B cell (primary cell): ENCODE measurements at regions not wholly inside any gene's neighbourhood (a gene's known extent, or its start where the extent isn't known, plus 50 kb on each side); places are given as distances from the start of the nearest gene placed in this dataset.

Experiments used
- ATAC-seq: fragments of 200-7000 bp; cut with Tn5 transposase; one replicate; pipeline ENCODE4 v1.10.0; 2021; ENCODE audit warnings: low read depth, mild to moderate bottlenecking, moderate number of reproducible peaks, moderate library complexity
- CTCF ChIA-PET: fragments of 350-600 bp; sonication (Branson Sonifier 250); formaldehyde crosslinking; loops from one replicate; lab custom pipeline; 2021; ENCODE audit warnings: antibody characterized with exemption, inconsistent platforms; lab: Charles Lee
- POLR2A ChIA-PET: fragments of 350-600 bp; sonication (Branson Sonifier 250); formaldehyde crosslinking; loops from one replicate; lab custom pipeline; 2021; ENCODE audit warnings: antibody characterized with exemption; lab: Charles Lee
- DNase-seq: peaks from one replicate; pipeline ENCODE4 v3.0.0; 2013
- H2AFZ ChIP-seq: 2 replicates; pipeline ENCODE4 v1.6.1; 2012; ENCODE audit warnings: mild to moderate bottlenecking, low read depth, low read length; ENCODE audit not compliant: insufficient read depth, poor library complexity, severe bottlenecking
- H3K27ac ChIP-seq, 2 donors: 1 replicate in 1 of 2; 2 replicates in 1 of 2; pipeline ENCODE4 v1.5.1; 2012 to 2013; ENCODE audit warnings: low read length in 2 of 2, mild to moderate bottlenecking in 2 of 2, moderate library complexity in 1 of 2
- H3K27me3 ChIP-seq, 4 experiments: fragments of 200-600 bp in 1 of 4; sonication (generic) in 1 of 4; replicated peaks in 1 of 4; 1 replicate in 2 of 4; 2 replicates in 2 of 4; pipeline versions ENCODE4 v1.6.1 to v1.7.0; 2013 to 2016; ENCODE audit warnings: low read length in 3 of 4, mild to moderate bottlenecking in 2 of 4, mixed read lengths in 1 of 4, moderate library complexity in 1 of 4; ENCODE audit not compliant: insufficient read depth in 4 of 4, control insufficient read depth in 3 of 4; ENCODE audit errors: control extremely low read depth in 1 of 4
- H3K36me3 ChIP-seq, 2 experiments: replicated peaks in 1 of 2; 1 replicate in 1 of 2; 2 replicates in 1 of 2; pipeline versions ENCODE4 v1.6.1 to v1.7.1; 2013; ENCODE audit warnings: low read length in 1 of 2; ENCODE audit not compliant: insufficient read depth in 2 of 2, control insufficient read depth in 1 of 2; ENCODE audit errors: control extremely low read depth in 1 of 2, extremely low read depth in 1 of 2
- H3K4me1 ChIP-seq, 2 donors: fragments of 200-600 bp in 1 of 2; sonication (generic) in 1 of 2; 1 replicate in 1 of 2; 2 replicates in 1 of 2; pipeline versions ENCODE4 v1.5.1 to v1.6.1; 2013 to 2017; ENCODE audit warnings: low read length in 2 of 2; ENCODE audit not compliant: control insufficient read depth in 2 of 2, insufficient read depth in 2 of 2
- H3K4me2 ChIP-seq: replicated peaks from 2 replicates; pipeline ENCODE3; 2012; ENCODE audit warnings: mild to moderate bottlenecking, low read depth, low read length; ENCODE audit not compliant: poor library complexity, severe bottlenecking
- H3K4me3 ChIP-seq, 5 experiments: fragments of 200-600 bp in 1 of 5; sonication (generic) in 1 of 5; 1 replicate in 3 of 5; 2 replicates in 2 of 5; pipeline versions ENCODE4 v1.5.1 to v1.7.0; 2011 to 2016; ENCODE audit warnings: low read length in 4 of 5, mild to moderate bottlenecking in 4 of 5, low read depth in 2 of 5, control low read depth in 1 of 5, moderate library complexity in 1 of 5; ENCODE audit not compliant: insufficient read depth in 1 of 5; ENCODE audit errors: control extremely low read depth in 1 of 5, extremely low read depth in 1 of 5
- H3K79me2 ChIP-seq: fragments of 200-600 bp; sonication (generic); one replicate; pipeline ENCODE4 v1.6.0; 2016; ENCODE audit warnings: low read length; ENCODE audit not compliant: control insufficient read depth, insufficient read depth
- H3K9ac ChIP-seq: fragments of 200-600 bp; sonication (generic); 2 replicates; pipeline ENCODE4 v1.6.1; 2017; ENCODE audit warnings: mild to moderate bottlenecking, low read length, moderate library complexity
- H3K9me3 ChIP-seq, 3 donors: one replicate each; pipeline versions ENCODE4 v1.6.1 to v1.7.1; 2013; ENCODE audit warnings: low read length in 2 of 3; ENCODE audit not compliant: control insufficient read depth in 2 of 3, insufficient read depth in 1 of 3; ENCODE audit errors: control extremely low read depth in 1 of 3
- H4K20me1 ChIP-seq: 2 replicates; pipeline ENCODE4 v1.6.0; 2012; ENCODE audit warnings: mild to moderate bottlenecking, low read length; ENCODE audit not compliant: insufficient read depth, control insufficient read depth, poor library complexity, severe bottlenecking
- H3K27ac Mint-ChIP-seq: one replicate; pipeline ENCODE4 v1.8.0; 2021; ENCODE audit warnings: mixed read lengths
- H3K27me3 Mint-ChIP-seq: one replicate; pipeline ENCODE4 v1.8.0; 2021; ENCODE audit warnings: mixed read lengths
- H3K4me1 Mint-ChIP-seq: one replicate; pipeline ENCODE4 v1.8.0; 2021; ENCODE audit warnings: mixed read lengths
- H3K4me3 Mint-ChIP-seq: one replicate; pipeline ENCODE4 v1.8.0; 2021; ENCODE audit warnings: mixed read lengths
- H3K9me3 Mint-ChIP-seq: one replicate; pipeline ENCODE4 v1.8.0; 2022; ENCODE audit warnings: mixed read lengths; ENCODE audit not compliant: insufficient read depth
- CTCF ChIP-seq: fragments of 200-600 bp; IDR thresholded peaks from one replicate; pipeline ENCODE4 v1.8.0; 2022; ENCODE audit warnings: antibody characterized with exemption, mild to moderate bottlenecking
- EZH2 ChIP-seq: IDR thresholded peaks from 2 replicates; pipeline ENCODE4 v1.6.1; 2012; ENCODE audit warnings: borderline replicate concordance, low read depth, mild to moderate bottlenecking, moderate library complexity, low read length; ENCODE audit not compliant: insufficient read depth, poor library complexity, severe bottlenecking
- WGBS: methylation state at CpG from one replicate; pipeline ENCODE4 v1.1.5; 2013; ENCODE audit warnings: missing lambda C conversion rate; ENCODE audit not compliant: insufficient coverage; 5-methylcytosine and 5-hydroxymethylcytosine counted together
- intact Hi-C: fragments of 100-400 bp; cut with micrococcal nuclease; formaldehyde crosslinking; loops from one replicate; pipeline ENCODE4 v1.10.0; 2022

- DNase-seq: no peak
- Histone ChIP-seq H3K27ac (no peak overlapping the region), H2AFZ (no peak overlapping the region), H3K27me3 (peaks cover 0 to 6% (median 0%) of the 10 kb centered on the region in 4 experiments), H3K4me2 (no peak overlapping the region), H3K36me3 (no peaks in the 10 kb centered on the region), H3K79me2 (no peaks in the 10 kb centered on the region), H4K20me1 (no peaks in the 10 kb centered on the region), H3K4me3 (no peak overlapping the region), H3K9ac (no peak overlapping the region), H3K4me1 (peaks cover 9 to 15% of the 10 kb centered on the region in 2 donors), H3K9me3 (no peaks in the 10 kb centered on the region)
- Mint-ChIP-seq H3K9me3 (no peaks in the 10 kb centered on the region), H3K4me3 (no peak overlapping the region), H3K4me1 (peaks cover 16% of the 10 kb centered on the region), H3K27me3 (peaks cover 9% of the 10 kb centered on the region), H3K27ac (no peak overlapping the region)
- no peak for TF ChIP-seq CTCF
- no peak for TF ChIP-seq EZH2
- CTCF ChIA-PET: no interaction called here
- POLR2A ChIA-PET: no interaction called here
- no peak for ATAC-seq
- 80% methylated on average over 8 of the region's 9 CpGs for WGBS
- intact Hi-C loops: no loop called here
Observed at GRCh38 chr2:128690869-128691268, 372.2 kb upstream of the HS6ST1 start.

GRCh38 chr2:128691526-128691925 lies 372.9 kb upstream of the HS6ST1 start:
- intact Hi-C loops: no loop called here
- Mint-ChIP-seq H3K9me3 (no peaks in the 10 kb centered on the region), H3K4me1 (peaks cover 10% of the 10 kb centered on the region), H3K27me3 (peaks cover 12% of the 10 kb centered on the region), H3K4me3 (no peak overlapping the region), H3K27ac (no peak overlapping the region)
- Histone ChIP-seq H3K79me2 (no peaks in the 10 kb centered on the region), H3K9me3 (no peaks in the 10 kb centered on the region), H3K4me2 (no peak overlapping the region), H3K9ac (no peak overlapping the region), H3K4me3 (no peak overlapping the region), H3K27me3 (peaks cover 0 to 6% (median 0%) of the 10 kb centered on the region in 4 experiments), H4K20me1 (no peaks in the 10 kb centered on the region), H3K4me1 (peaks cover 5 to 8% of the 10 kb centered on the region in 2 donors), H3K27ac (no peak overlapping the region), H2AFZ (no peak overlapping the region), H3K36me3 (no peaks in the 10 kb centered on the region)
- WGBS: 94% methylated on average over 6 of the region's 6 CpGs
- TF ChIP-seq CTCF: no peak
- CTCF ChIA-PET: no interaction called here
- no peak for ATAC-seq
- no peak for DNase-seq
- POLR2A ChIA-PET: no interaction called here
